Ishikawa (cell line): ENCODE measurements at regions not wholly inside any gene's neighbourhood (a gene's known extent, or its start where the extent isn't known, plus 50 kb on each side); places are given as distances from the start of the nearest gene placed in this dataset.

ENCODE experiments used
- RAD21 ChIP-seq: IDR thresholded peaks from 2 replicates; pipeline ENCODE4 v1.6.1; 2012; ENCODE audit warnings: low read depth
- ZBTB7A ChIP-seq: IDR thresholded peaks from 2 replicates; pipeline ENCODE4 v1.6.1; 2012; ENCODE audit warnings: low read depth

GRCh38 chr3:177692304-177692975 is 495.2 kb upstream of the TBL1XR1 start:
- TF ChIP-seq RAD21 (no peak), ZBTB7A (no peak)
